ENCODE measurements at regions not wholly inside any gene's neighbourhood (a gene's known extent, or its start where the extent isn't known, plus 50 kb on each side); places are given as distances from the start of the nearest gene placed in this dataset.

DNA sequence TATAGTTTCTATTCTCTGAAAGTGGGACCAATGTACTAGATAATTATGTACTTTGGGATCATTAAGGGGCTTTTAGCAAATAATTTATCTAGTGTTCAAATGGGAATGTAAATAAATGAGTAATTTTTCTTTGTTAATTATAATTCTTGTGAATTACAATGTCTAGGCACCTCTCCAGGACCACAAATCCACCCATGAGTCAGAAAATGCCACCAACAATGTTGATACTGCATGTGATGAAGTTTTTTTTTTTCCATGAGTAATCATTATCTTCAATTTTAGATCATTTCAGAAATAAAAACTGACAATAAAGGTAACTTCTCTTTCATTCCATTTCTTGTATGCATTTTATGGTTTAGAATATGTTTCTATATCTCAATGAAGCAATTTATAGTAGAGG, 470.3 kb downstream of the VRK1 start:
- DNase-seq (ENCODE audit: low spot score): no peak

DNA sequence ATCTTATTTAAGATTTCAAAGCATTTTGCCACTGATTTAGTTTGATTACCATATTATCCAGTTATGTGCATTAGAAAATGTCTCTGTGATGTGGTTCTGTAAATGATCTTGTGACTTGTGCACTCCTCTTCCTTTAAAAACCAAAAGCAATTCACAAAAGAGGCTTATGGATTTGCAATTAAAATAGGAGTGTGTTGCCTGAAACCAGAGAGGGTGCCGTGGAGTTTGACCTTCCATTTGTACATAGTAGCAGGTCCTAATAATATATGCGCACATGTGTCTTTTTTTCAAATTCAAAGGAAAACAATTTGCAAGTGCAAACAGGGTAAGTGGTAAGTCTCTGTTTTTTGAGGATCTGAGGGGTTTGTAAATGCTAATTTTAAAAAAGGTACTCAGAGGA, 470.9 kb downstream of the VRK1 start:
- DNase-seq (ENCODE audit: low spot score): no peak

DNA sequence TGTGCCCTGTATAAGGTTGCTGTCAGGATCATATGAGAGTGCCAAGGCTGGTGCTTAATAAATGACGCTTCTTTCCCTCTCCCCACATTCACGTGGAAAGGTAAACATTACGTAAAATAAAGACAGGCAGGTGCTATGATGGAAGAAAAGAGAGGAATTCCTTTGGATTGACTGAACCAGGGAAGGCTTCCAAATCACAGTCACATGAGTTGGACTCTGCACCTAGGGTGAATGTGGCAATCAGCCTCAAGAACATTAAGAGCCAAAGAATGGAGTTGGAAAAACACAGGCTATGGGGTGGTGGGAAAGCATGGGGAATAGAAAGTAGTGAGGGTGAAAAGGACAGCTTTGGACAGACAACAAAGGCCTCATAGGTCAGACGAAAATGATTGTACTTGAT, 473.1 kb downstream of the VRK1 start:
- DNase-seq (ENCODE audit: low spot score): no peak

DNA sequence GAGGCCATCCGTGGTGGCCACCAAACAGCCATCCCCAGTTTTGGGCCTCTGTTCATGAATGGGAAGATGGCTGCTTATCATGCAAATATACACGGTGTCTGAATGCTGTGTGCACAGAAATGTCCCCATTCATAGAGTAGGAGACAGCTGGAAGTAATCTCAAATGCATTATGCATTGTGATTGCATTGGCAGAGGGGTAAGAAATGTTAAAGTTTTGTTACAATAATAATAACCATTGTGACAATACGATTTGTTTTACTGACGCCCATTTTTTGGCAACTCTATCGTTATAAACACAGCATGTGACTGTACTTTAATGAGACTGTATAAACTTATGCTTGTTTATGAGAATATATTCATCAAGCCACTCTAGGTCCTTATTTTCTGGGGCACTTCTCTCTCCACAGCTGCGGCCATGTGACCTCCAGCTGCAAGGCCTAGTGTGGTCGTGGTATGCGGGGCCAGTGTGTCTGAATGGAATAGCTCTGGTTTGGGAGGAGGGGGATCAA, 474.3 kb downstream of the VRK1 start:
- no peak for DNase-seq (ENCODE audit: low spot score)

DNA sequence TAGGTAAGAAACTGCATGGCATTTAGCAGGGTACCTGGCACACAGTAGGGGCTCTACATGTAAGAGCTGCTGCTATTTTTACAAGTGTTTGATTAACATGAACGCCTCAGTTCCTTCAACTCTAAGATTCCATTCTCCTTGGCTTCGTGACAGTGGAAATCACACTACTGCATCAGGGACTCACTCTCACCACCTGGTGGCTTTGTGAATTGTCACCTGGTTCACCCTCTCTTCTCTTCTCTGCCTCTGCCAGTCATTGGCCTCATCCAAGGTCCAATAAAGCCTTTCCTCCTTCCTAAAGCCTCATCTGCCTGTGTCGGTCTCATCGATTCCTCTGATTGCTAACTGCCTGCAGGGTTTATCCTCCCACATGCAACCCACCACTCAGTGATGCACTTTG, 476.4 kb downstream of the VRK1 start:
- no peak for DNase-seq (ENCODE audit: low spot score)

DNA sequence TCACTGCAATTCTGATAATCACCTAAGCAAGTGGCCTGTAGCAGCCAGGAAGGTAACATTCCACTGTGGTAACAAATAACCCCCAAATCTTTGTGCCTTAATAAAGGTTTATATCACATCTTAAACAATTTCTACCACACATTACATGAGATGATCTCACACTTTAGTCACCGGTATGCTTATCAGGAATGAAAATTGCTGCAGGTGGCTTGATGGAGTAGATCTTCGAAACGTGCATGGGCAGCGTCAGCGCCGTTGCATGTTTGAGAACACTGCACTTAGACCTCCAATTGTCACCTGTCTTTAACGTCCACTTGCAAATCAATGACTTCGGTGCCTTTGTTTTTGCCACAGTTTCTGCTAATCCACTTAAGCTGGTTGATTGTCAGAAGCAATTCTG, 477.4 kb downstream of the VRK1 start:
- DNase-seq (ENCODE audit: low spot score): no peak

DNA sequence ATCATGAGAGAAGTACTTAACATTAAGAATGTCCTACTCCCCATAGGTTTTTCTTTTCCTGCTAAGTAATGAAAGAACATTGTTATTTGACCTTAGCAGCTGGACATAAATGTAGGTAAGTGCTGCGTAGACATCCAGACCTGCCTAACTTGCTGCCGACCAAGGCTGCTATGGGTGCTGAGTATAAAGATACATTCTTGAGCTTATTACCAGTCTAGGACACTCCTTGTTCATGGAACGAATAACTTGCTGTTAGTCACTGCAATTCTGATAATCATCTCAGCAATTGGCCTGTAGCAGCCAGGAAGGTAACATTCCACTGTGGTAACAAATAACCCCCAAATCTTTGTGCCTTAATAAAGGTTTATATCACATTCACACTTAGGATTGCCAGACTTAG, 478.1 kb downstream of the VRK1 start:
- DNase-seq (ENCODE audit: low spot score): no peak

GRCh38 chr14:97276573-97276972, 479.4 kb downstream of the VRK1 start:
- DNase-seq (ENCODE audit: low spot score): no peak

DNA sequence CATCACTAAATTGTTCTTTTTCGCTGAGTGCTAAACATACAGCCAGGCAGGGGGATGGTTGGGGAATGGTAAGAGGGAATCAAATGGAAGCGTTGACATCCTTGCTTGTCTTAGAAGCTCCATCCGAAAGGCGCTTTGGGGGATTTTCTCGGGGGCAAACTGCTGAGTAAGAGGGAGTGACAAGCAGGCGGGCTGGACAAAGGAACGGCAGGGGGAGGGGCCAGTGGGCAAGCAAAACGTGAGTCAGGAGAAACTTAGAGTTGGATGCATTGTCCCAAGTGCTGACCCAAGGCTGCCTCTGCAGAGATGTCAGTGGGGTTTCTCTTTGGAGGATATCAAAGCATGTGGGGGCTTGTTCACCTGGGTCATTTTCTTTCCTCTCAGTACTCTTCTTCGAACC, 480.5 kb downstream of the VRK1 start:
- no peak for DNase-seq (ENCODE audit: low spot score)

DNA sequence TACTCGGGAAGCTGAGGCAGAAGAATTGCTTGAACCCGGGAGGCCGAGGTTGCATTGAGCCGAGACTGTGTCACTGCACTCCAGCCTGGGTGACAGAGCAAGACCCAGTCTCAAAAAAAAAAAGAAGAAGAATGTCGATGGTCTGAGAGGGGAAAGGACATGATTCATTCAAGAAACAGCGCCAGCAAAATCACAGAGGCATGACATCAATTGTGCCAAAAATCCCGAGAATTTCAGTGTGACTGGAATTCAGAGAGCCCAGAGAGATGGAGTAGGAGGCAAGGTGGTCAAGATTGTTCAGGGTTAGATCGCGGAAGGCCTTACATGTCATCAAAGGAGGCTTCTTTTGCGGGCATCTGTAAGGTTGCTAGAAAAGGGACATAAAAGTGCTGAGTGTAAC, 483.3 kb downstream of the VRK1 start:
- no peak for DNase-seq (ENCODE audit: low spot score)

GRCh38 chr14:97281741-97282140, 484.6 kb downstream of the VRK1 start:
- no peak for DNase-seq (ENCODE audit: low spot score)

- DNase-seq (ENCODE audit: low spot score): no peak
These were observed 485.2 kb downstream of the VRK1 start for GRCh38 chr14:97282210-97283004.

DNA sequence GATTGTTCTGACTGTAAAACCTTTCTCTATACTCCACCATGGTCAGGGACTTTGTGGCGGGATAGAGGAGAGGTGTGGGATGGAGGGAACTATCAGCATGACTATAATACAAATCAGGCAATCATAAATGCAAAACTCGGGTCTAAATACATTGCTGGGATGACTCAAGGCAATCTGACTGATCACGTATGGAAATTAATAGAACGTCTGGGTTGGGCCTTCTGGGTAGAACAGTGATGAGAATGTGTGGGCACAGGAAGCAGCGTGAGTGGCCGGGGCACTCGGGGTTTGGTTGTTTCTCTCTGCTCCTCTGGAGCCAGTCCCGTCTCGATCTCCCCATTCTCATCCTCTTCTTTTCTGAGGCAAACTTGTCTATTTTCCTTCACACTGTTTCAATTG, 485.8 kb downstream of the VRK1 start:
- no peak for DNase-seq (ENCODE audit: low spot score)

DNA sequence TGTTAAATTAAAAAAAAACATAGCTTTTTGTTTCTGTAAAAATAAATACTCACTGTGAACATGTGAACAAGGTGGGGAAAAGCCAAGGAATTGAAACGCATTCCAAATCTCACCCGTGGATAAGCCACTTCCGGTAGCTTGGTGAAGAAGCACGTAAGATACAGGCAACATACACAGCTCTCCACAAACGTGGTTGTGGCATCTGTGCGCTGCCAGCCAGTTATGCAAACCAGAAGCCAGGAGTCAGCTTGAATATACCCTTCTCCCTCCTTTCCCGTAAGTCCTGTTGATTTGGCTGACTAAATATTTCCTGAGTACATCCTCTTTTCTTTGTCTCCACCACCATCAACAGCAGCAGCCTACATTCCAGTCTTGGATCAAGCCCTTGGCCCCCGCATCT, 486.2 kb downstream of the VRK1 start:
- DNase-seq (ENCODE audit: low spot score): no peak

DNA sequence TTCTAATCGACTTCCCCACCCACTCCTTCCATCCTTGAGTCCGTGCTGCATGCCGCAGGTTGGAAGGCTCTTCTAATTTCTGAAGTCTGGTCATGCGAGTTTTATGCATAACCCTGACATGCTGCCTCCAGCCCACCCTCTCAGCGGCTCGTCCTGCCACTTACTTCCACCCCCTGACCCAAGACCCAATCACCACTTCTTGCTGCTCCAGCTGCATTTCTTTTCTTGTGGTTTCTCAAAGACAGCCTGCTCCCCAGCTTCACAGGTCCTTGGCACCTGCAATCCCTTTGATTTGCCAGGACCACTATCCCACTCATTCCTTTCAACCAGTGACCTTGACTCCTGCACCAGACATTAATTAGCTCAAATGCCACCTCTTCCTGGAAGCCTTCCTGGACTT, 486.7 kb downstream of the VRK1 start:
- DNase-seq (ENCODE audit: low spot score): no peak

- DNase-seq (ENCODE audit: low spot score): no peak
These were observed 490.8 kb downstream of the VRK1 start for GRCh38 chr14:97287956-97288355.

DNA sequence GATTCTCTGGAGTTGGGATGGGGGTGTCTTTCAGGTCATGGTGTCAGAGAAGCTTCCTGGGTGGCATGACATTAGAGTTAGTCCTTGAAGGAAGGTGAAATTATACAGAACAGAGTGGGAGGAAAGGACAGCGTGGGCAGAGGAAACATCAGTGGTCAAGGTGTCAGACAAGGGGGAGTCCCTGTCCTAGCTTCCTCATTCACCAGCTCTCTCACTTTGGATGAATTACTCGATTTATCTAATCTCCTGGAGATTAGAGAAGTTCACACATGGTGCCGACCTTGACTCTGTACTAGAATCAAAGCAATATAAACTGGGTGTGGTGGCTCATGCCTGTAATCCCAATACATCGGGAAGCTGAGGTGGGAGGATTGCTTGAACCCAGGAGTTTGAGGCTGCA, 492.9 kb downstream of the VRK1 start:
- no peak for DNase-seq (ENCODE audit: low spot score)

- DNase-seq (ENCODE audit: low spot score): no peak
These were observed 493.8 kb downstream of the VRK1 start for GRCh38 chr14:97290977-97291376.

- no peak for DNase-seq (ENCODE audit: low spot score)
These were observed 496.5 kb downstream of the VRK1 start for GRCh38 chr14:97293659-97294058.

DNA sequence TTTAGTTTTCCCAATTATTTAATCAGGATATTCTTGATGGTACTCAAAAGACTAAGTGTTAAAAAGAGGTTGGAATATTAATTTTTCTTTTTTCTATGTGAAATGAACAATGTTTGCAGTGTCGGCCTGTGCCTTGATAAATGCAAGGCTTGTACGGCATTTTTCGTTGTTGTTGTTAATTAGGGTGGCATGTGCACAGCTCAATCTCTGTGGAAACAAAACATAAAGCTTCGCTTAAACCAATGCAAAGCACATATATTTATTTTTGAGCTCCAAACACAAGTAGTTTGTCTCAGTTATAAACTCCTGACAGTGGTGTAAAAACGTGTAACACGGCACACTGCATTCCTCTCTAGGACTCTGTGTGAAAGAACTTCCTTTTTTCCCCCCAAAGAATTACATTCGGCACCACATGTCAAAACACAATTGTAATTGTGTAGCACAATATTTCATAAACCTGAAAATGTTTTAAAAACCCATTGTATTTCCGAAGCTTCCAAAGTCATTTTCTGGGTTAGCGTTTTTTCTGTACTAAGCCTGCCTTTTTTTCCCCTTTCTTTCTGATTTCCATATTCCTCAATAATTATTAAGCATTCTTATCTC, 498.0 kb downstream of the VRK1 start:
- no peak for DNase-seq (ENCODE audit: low spot score)

- no peak for DNase-seq (ENCODE audit: low spot score)
These were observed 499.0 kb downstream of the VRK1 start for GRCh38 chr14:97296176-97296575.

GRCh38 chr14:97297100-97297499, 499.9 kb downstream of the VRK1 start:
- no peak for DNase-seq (ENCODE audit: low spot score)

GRCh38 chr14:97298331-97298730, 501.1 kb downstream of the VRK1 start:
- DNase-seq (ENCODE audit: low spot score): peak; percentile 6

GRCh38 chr14:97298736-97299135, 501.6 kb downstream of the VRK1 start:
- no peak for DNase-seq (ENCODE audit: low spot score)
